ENCODE measurements at regions not wholly inside any gene's neighbourhood (a gene's known extent, or its start where the extent isn't known, plus 50 kb on each side); places are given as distances from the start of the nearest gene placed in this dataset.

GRCh38 chr6:143595251-143596036 lies 82.3 kb upstream of the PHACTR2 start:
- no peak for DNase-seq (ENCODE audit: low read depth in 2 of 2)

- DNase-seq (ENCODE audit: low read depth in 2 of 2) = no peak
Observed at GRCh38 chr6:143594647-143595046, 83.1 kb upstream of the PHACTR2 start.

DNA sequence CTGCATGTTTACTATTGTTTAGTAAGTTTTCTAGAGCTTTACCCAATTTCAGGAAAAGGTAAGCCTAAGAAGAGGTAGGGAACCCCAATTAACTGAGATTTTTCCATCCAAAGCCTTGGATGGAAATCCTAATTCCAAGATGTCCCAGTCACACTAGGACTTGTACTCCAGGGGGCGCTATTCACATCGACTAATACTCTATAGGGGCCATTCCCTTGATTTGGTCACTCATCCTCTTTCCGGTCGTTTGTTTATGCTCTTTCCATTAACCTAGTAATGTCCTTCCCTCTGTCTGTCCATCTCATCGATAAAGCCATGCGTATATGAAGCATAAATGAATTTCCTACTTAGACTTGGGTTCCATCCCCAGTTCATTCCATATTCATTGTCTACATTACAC lies 80.8 kb upstream of the FUCA2 start:
- DNase-seq (ENCODE audit: low read depth in 2 of 2) = no peak

GRCh38 chr6:143591441-143591840 lies 79.9 kb upstream of the FUCA2 start:
- DNase-seq (ENCODE audit: low read depth in 2 of 2) = no peak

DNA sequence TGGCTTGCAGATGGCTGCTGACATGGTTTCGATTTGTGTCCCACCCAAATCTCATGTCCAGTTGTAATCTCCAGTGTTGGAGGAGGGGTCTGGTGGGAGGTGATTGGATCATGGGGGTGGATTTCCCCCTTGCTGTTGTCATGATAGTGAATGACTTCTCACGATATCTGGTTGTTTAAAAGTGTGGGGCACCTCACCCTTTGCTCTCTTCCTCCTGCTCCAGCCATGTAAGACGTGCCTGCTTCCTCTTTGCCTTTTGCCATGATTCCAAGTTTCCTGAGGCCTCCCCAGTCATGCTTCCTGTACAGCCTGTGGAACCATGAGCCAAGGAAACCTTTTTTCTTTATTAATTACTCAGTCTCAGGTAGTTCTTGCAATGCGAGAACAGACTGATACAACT lies 77.6 kb upstream of the FUCA2 start:
- DNase-seq (ENCODE audit: low read depth in 2 of 2) = no peak

GRCh38 chr6:143586557-143586956 lies 75.0 kb upstream of the FUCA2 start:
- DNase-seq (ENCODE audit: low read depth in 2 of 2) = no peak

DNA sequence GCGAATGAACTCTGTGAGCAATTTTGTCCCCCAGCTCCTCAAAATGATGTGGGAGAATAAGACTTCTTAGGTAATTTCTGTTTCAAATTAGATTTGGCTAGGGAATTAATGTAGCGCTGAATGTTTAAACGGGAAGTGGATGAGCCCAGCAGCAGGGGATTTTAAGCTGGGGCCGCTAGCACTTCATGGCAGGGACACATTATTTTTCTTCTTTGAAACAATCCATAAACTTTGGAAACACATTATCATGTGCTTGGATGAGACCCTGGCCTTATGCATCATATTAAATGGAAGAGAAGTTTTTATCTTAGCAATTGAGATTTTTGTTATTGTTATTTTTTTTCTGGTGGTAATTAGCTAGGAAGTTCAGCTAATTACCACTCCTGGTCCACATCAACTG lies 74.2 kb upstream of the FUCA2 start:
- no peak for DNase-seq (ENCODE audit: low read depth in 2 of 2)

DNA sequence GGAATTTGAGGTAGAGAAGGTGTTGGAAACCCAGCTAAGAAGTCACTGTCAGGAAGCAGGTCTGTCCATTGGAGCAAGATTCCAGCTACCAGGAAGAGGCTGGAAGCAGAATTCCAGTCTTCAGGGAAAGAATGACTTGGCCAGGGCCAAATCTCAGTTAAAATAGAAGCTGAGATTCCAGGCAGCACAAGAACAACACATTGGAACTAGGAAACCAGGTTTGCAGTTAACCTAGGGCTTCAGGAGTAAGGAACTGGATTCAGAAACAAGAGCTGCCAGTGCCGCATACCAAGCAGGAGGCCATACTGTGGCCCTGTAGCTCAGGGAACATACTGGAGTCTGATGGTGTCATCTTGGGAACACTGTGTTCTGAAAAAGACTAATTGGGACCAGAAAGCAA lies 73.7 kb upstream of the FUCA2 start:
- DNase-seq (ENCODE audit: low read depth in 2 of 2) = no peak

DNA sequence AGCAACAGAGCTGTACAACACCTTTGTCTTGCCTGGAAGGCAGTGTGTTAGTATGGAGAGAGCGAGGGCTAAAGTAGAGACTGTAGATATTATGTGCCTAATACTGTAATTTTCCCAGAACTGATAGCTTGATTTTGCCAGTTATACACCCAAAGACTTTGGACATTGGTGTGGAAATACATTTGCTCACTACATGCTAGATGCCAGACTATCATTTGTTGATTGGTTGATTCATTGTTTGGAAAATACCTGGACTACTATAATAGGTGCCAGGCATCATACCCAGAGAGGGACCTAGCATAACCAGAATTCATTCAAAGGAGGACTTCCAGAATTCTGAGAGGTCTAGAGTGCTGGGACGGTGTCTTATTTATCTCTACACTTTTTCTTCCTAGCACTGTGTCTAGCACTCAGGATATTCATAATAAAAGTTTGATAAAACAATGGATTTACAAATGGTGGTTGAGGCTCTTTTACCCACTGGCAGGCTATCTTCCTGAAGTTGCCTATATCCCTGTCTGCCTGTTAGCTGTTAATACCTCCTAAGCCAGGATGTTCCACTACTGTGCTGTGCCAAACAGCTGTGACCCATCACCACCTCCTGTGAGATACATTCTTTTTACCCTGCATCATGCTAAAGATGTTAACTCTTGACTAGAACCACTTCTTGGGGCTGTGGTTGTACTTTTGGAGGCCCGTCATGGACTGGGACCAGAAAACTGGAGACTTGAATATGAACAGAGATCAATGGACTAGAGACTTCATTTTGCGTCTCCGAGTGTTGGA lies 72.2 kb upstream of the FUCA2 start:
- no peak for DNase-seq (ENCODE audit: low read depth in 2 of 2)

GRCh38 chr6:143581835-143582480 lies 70.4 kb upstream of the FUCA2 start:
- DNase-seq (ENCODE audit: low read depth in 2 of 2) = no peak

DNA sequence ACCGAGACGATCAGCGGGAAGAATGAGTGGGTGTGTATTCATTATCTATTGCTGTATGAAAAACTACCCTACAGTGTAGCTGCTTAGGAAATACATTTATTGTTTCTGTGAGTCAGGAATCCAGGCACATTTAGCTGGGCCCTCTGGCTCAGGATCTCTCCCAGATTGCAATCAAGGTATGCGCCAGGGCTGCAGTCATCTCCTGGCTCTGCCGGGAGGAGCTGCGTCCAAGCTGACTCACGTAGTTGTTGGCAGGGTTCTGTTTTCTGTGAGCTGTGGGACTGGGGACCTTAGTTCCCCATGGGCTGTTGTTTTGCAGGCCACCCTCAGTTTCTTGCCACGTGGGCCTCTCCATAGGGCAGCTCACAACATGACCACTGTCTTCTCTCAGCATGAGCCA lies 68.2 kb upstream of the FUCA2 start:
- DNase-seq (ENCODE audit: low read depth in 2 of 2) = no peak

DNA sequence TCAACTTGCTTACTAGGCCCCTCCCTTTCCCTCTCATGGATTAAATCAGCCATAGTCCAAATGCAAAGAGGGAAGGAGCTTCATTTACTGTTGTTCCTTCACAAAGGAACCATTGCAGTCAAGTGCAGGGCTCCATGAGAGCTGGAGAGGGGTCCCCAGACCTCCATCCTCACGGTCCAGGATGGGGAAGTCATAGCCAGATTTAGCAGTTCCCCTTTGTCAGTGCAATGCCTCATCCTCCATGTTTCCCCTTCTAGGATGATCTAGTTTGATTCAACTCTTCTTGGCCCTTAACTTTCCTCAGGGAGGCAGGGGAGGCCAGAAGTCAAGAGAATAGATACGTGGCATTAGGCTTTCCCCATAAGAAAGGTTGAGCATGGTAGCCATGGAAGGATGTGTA lies 66.5 kb upstream of the FUCA2 start:
- DNase-seq (ENCODE audit: low read depth in 2 of 2) = no peak

DNA sequence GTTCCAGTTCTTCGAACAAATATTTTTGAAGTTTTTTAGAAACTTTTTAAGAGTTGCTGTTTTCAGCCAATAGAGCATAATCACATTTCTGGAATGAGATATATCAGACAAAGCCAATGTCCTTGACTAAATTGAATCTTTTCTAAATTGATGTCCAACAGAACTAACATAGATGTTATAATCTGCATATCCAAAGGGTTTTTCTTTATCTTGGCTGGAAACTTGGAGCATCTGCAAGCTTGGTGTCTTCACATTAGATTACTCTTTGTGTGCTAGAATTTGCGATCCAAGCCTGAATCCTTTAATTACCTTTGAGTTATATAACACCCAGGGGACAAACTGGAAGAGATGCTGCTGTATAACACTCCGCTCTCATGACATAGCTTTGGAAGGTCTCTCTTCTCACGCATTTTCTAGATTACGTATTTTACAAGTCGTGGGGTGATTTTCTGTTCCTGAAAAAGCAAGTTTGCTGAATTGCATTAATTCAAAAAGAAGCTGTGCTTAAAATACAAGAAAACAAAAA lies 64.4 kb upstream of the FUCA2 start:
- no peak for DNase-seq (ENCODE audit: low read depth in 2 of 2)

DNA sequence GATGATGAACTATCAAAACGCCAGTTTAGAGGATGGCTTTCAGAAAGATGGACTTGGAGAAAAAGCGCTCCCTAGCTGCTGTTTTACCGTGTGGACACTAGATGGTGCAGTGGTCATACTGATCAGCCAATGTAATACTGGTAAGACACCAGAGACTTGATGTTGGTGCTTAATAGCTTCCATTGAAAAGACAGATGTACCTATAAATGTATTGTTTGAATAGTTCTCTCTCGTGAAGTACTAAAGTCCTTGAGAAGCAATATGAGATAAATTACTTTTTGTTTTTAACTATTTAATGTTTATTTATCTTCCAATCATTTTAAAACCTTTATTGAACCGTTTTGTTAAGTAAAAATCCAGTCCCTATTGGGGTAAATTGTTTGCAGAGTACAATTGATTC lies 63.9 kb upstream of the FUCA2 start:
- peak; percentile 29 for DNase-seq (ENCODE audit: low read depth in 2 of 2)

- DNase-seq (ENCODE audit: low read depth in 2 of 2) = no peak
Observed at GRCh38 chr6:143570147-143570853, 58.8 kb upstream of the FUCA2 start.

- no peak for DNase-seq (ENCODE audit: low read depth in 2 of 2)
Observed at GRCh38 chr6:143569040-143569439, 57.5 kb upstream of the FUCA2 start.

- DNase-seq (ENCODE audit: low read depth in 2 of 2) = no peak
Observed at GRCh38 chr6:143564484-143565017, 53.0 kb upstream of the FUCA2 start.

DNA sequence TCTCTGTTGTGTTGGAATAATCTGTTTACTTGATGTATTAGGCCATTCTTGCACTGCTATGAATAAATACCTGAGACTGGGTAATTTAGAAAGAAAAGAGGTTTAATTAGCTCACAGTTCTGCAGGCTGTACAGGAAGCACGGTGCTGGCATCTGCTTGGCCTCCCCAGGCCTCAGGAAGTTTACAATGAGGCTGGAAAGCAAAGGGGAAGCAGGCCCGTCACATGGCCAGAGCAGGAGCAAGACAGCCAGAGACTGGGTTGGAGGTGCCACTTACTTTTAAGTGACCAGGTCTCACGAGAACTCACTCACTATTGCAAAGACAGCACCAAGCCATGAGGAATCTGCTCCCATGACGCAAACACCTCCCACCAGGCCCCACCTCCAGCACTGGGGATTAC lies 50.6 kb upstream of the FUCA2 start:
- DNase-seq (ENCODE audit: low read depth in 2 of 2) = no peak

Data from activated CD8-positive, alpha-beta memory T cell treated with anti-CD3 and anti-CD28 coated beads for 4 hours (primary cell).